ENCODE measurements at regions not wholly inside any gene's neighbourhood (a gene's known extent, or its start where the extent isn't known, plus 50 kb on each side); places are given as distances from the start of the nearest gene placed in this dataset.

- POLR2A ChIA-PET: no interaction called here
- FAIRE-seq: no peak
- H3K27ac ChIP-seq: no peak overlapping the region
Measured at GRCh38 chr11:40062616-40063015, 1396.8 kb downstream of the LRRC4C start.

GRCh38 chr11:40061221-40061620 lies 1398.2 kb downstream of the LRRC4C start:
- H3K27ac ChIP-seq: no peak overlapping the region
- no peaks in the 10 kb centered on the region for H3K4me1 ChIP-seq
- POLR2A ChIA-PET: no interaction called here
- CTCF ChIA-PET: no interaction called here
- H3K4me3 ChIP-seq: no peak overlapping the region
- no peak for TF ChIP-seq HOXB5 (CRISPR knock-in tag; IDR thresholded peaks at IDR 0.05)
- no peak for TF ChIP-seq HDAC2 (IDR thresholded peaks at IDR 0.05)
- TF ChIP-seq MAZ (IDR thresholded peaks at IDR 0.05; ENCODE audit: borderline replicate concordance, low read depth, low read length): no peak
- no peaks in the 10 kb centered on the region for H3K9me3 ChIP-seq
- FAIRE-seq (no peak), ATAC-seq (no peak), DNase-seq (ENCODE audit: low read depth in 1 of 2, low spot score in 1 of 2) (no peak)
- WGBS (ENCODE audit: missing lambda C conversion rate): 28% methylated on average over 3 of the region's 3 CpGs
- no peak overlapping the region for H3K4me2 ChIP-seq

More at GRCh38 chr11:40062616-40063015, 1396.8 kb downstream of the LRRC4C start:
- CTCF ChIA-PET: no interaction called here
- Histone ChIP-seq H3K9me3 (no peaks in the 10 kb centered on the region), H3K4me1 (no peaks in the 10 kb centered on the region), H3K4me3 (no peak overlapping the region), H3K4me2 (no peak overlapping the region)
- WGBS (ENCODE audit: missing lambda C conversion rate): 4% methylated on average over 2 of the region's 2 CpGs
- no peak for TF ChIP-seq CHD2 (IDR thresholded peaks at IDR 0.05; ENCODE audit: low read length, partially characterized antibody)
- no peak for TF ChIP-seq HOXA7 (CRISPR knock-in tag; IDR thresholded peaks at IDR 0.05)
- no peak for TF ChIP-seq HEYL (CRISPR knock-in tag; IDR thresholded peaks at IDR 0.05)
- no peak for TF ChIP-seq CHD4 (IDR thresholded peaks at IDR 0.05; ENCODE audit: borderline replicate concordance)
- DNase-seq (ENCODE audit: low read depth in 1 of 2, low spot score in 1 of 2) (no peak), ATAC-seq (no peak)

GRCh38 chr11:40054631-40055030 lies 1404.8 kb downstream of the LRRC4C start:
- no peak for DNase-seq (ENCODE audit: low read depth in 1 of 2, low spot score in 1 of 2)
- no peak for FAIRE-seq
- no peak for ATAC-seq
- Histone ChIP-seq H3K4me3 (no peak overlapping the region), H3K27ac (no peak overlapping the region), H3K4me1 (no peaks in the 10 kb centered on the region), H3K9me3 (no peaks in the 10 kb centered on the region), H3K4me2 (no peak overlapping the region)
- CTCF ChIA-PET: no interaction called here
- POLR2A ChIA-PET: no interaction called here
- TF ChIP-seq MAFK (IDR thresholded peaks at IDR 0.05; ENCODE audit: partially characterized antibody) (no peak), ZC3H11A (IDR thresholded peaks at IDR 0.05) (no peak), PHF8 (IDR thresholded peaks at IDR 0.05; ENCODE audit: borderline replicate concordance, low read depth) (no peak), CHD4 (IDR thresholded peaks at IDR 0.05; ENCODE audit: borderline replicate concordance) (no peak), TFCP2L1 (CRISPR knock-in tag; IDR thresholded peaks at IDR 0.05) (no peak), HEYL (CRISPR knock-in tag; IDR thresholded peaks at IDR 0.05) (no peak), ATOH8 (CRISPR knock-in tag; IDR thresholded peaks at IDR 0.05; ENCODE audit: low read depth) (no peak), ESRRA (IDR thresholded peaks at IDR 0.05; ENCODE audit: borderline replicate concordance, low read length) (no peak), NPAS2 (CRISPR knock-in tag; IDR thresholded peaks at IDR 0.05; ENCODE audit: borderline replicate concordance) (no peak), JUN (IDR thresholded peaks at IDR 0.05) (no peak), MAX (IDR thresholded peaks at IDR 0.05) (no peak), NFE2L2 (conservative IDR thresholded peaks at IDR 0.05; ENCODE audit: low read length) (no peak), POLR2A (IDR thresholded peaks at IDR 0.05; ENCODE audit: low read length) (no peak), ZFP36 (IDR thresholded peaks at IDR 0.05; ENCODE audit: borderline replicate concordance, partially characterized antibody) (no peak), ZNF302 (CRISPR knock-in tag; IDR thresholded peaks at IDR 0.05) (no peak), SREBF2 (IDR thresholded peaks at IDR 0.05) (no peak), CEBPB (IDR thresholded peaks at IDR 0.05) (no peak), JUNB (IDR thresholded peaks at IDR 0.05) (no peak), MAZ (IDR thresholded peaks at IDR 0.05; ENCODE audit: borderline replicate concordance, low read depth, low read length) (no peak)
- TF ChIP-seq, protein P1, sequence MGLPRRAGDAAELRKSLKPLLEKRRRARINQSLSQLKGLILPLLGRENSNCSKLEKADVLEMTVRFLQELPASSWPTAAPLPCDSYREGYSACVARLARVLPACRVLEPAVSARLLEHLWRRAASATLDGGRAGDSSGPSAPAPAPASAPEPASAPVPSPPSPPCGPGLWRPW (IDR thresholded peaks at IDR 0.05): no peak

- CTCF ChIA-PET: no interaction called here
Measured at GRCh38 chr11:40045312-40045711, 1414.1 kb downstream of the LRRC4C start.

More at GRCh38 chr11:40045312-40045711, 1414.1 kb downstream of the LRRC4C start:
- no peaks in the 10 kb centered on the region for H3K9me3 ChIP-seq
- POLR2A ChIA-PET: no interaction called here
- 24% methylated on average over 3 of the region's 3 CpGs for WGBS (ENCODE audit: missing lambda C conversion rate)
- FAIRE-seq: no peak
- H3K4me1 ChIP-seq: no peaks in the 10 kb centered on the region
- DNase-seq (ENCODE audit: low read depth in 1 of 2, low spot score in 1 of 2): no peak
- no peak overlapping the region for H3K4me3 ChIP-seq
- no peak overlapping the region for H3K27ac ChIP-seq
- no peak for TF ChIP-seq BHLHE40 (IDR thresholded peaks at IDR 0.05; ENCODE audit: low read depth, low read length)
- TF ChIP-seq CHD4 (IDR thresholded peaks at IDR 0.05; ENCODE audit: borderline replicate concordance): no peak
- TF ChIP-seq, protein P2, sequence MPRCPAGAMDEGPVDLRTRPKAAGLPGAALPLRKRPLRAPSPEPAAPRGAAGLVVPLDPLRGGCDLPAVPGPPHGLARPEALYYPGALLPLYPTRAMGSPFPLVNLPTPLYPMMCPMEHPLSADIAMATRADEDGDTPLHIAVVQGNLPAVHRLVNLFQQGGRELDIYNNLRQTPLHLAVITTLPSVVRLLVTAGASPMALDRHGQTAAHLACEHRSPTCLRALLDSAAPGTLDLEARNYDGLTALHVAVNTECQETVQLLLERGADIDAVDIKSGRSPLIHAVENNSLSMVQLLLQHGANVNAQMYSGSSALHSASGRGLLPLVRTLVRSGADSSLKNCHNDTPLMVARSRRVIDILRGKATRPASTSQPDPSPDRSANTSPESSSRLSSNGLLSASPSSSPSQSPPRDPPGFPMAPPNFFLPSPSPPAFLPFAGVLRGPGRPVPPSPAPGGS (IDR thresholded peaks at IDR 0.05): no peak
- TF ChIP-seq PHF8 (IDR thresholded peaks at IDR 0.05; ENCODE audit: borderline replicate concordance, low read depth): no peak
- TF ChIP-seq HDAC2 (IDR thresholded peaks at IDR 0.05): no peak
- ATAC-seq: no peak
- no peak overlapping the region for H3K4me2 ChIP-seq

Data from A549 (cell line).